Stimulated activated CD8-positive, alpha-beta memory T cell treated with anti-CD3 and anti-CD28 coated beads, Interleukin-12 subunit alpha, Interleukin-12 subunit beta, amount 100 ng/mL, for 1 hour (primary cell): ENCODE measurements at regions not wholly inside any gene's neighbourhood (a gene's known extent, or its start where the extent isn't known, plus 50 kb on each side); places are given as distances from the start of the nearest gene placed in this dataset.

ENCODE experiments used
- DNase-seq: peaks from one replicate; pipeline ENCODE4 v3.0.0-alpha.2; 2020; ENCODE audit warnings: low read depth

GRCh38 chr2:43085505-43085904 is 140.9 kb downstream of the ZFP36L2 start:
- DNase-seq = no peak

- DNase-seq = no peak
Measured at GRCh38 chr2:43084699-43085091, 141.7 kb downstream of the ZFP36L2 start.

GRCh38 chr2:43083710-43084698 is 142.4 kb downstream of the ZFP36L2 start:
- no peak for DNase-seq

- no peak for DNase-seq
Measured at GRCh38 chr2:43082903-43083677, 143.3 kb downstream of the ZFP36L2 start.

- DNase-seq = no peak
Measured at GRCh38 chr2:43082111-43082894, 144.1 kb downstream of the ZFP36L2 start.

- DNase-seq = no peak
Measured at GRCh38 chr2:43081131-43081765, 145.2 kb downstream of the ZFP36L2 start.

GRCh38 chr2:43080571-43081021 is 145.8 kb downstream of the ZFP36L2 start:
- DNase-seq = no peak

- no peak for DNase-seq
Measured at GRCh38 chr2:43078781-43079755, 147.3 kb downstream of the ZFP36L2 start.

GRCh38 chr2:43078301-43078700 is 148.1 kb downstream of the ZFP36L2 start:
- DNase-seq = no peak

- no peak for DNase-seq
Measured at GRCh38 chr2:43077876-43078275, 148.5 kb downstream of the ZFP36L2 start.

- DNase-seq = no peak
Measured at GRCh38 chr2:43076676-43077075, 149.7 kb downstream of the ZFP36L2 start.

GRCh38 chr2:43075811-43076585 is 150.4 kb downstream of the ZFP36L2 start:
- no peak for DNase-seq

GRCh38 chr2:43075054-43075593 is 151.3 kb downstream of the ZFP36L2 start:
- DNase-seq = no peak

GRCh38 chr2:43074592-43075053 is 151.8 kb downstream of the ZFP36L2 start:
- DNase-seq = no peak

GRCh38 chr2:43074052-43074451 is 152.4 kb downstream of the ZFP36L2 start:
- no peak for DNase-seq

GRCh38 chr2:43073401-43073825 is 153.0 kb downstream of the ZFP36L2 start:
- no peak for DNase-seq

- DNase-seq = no peak
Measured at GRCh38 chr2:43071599-43072550, 154.5 kb downstream of the ZFP36L2 start.
